ENCODE measurements at regions not wholly inside any gene's neighbourhood (a gene's known extent, or its start where the extent isn't known, plus 50 kb on each side); places are given as distances from the start of the nearest gene placed in this dataset.

DNA sequence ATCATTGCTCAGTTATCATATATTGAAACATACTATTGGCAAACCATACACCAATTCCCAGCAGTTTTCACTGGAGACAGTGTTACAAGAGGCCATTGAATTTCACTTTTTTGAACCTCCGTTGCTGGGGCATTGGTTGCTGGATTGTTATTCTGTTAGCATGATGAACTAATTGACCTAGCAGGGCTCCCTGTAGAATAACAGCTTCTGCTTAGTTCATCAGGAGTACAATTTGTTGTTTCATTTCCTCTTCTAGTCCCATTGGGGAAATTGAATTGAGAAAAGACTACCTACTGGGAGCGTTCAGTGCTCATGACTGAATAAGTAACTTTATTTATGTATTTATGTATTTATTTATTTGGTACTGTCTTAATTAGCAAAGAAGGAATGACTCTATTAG is 151.6 kb downstream of the SLIT2 start:
- no peaks in the 10 kb centered on the region for H3K9me3 ChIP-seq
- no peaks in the 10 kb centered on the region for H3K27me3 ChIP-seq
- no peak for TF ChIP-seq CTCF (IDR thresholded peaks at IDR 0.05)
- no peak for DNase-seq
- no peaks in the 10 kb centered on the region for H3K36me3 ChIP-seq
- H3K27ac ChIP-seq, result no peak overlapping the region
- no peaks in the 10 kb centered on the region for H3K4me1 ChIP-seq
- intact Hi-C loops (cut with DNase I), result no loop called here
- no peak for ATAC-seq
- H3K4me3 ChIP-seq, result no peak overlapping the region

DNA sequence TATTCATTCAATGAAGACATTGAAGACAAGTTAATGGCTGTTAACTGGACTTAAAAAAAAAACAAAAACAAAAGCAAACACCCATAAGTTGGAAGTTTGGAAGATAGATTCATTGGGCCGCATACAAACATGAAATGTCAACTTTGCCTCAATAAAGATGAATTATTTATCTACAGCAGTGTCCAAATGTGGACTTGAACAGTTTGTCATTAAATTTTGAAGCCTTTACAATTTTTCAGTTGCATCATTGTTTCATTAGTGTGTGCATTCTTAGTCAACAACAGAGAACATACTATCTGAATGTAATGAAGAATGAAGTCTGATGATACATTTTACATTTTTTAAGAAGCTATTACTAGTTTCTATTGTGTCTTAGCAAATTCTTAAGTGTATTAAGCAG is 152.1 kb downstream of the SLIT2 start:
- no peaks in the 10 kb centered on the region for H3K36me3 ChIP-seq
- ATAC-seq (no peak), DNase-seq (no peak)
- H3K4me3 ChIP-seq, result no peak overlapping the region
- TF ChIP-seq CTCF (IDR thresholded peaks at IDR 0.05), result no peak
- intact Hi-C loops (cut with DNase I), result no loop called here
- no peak overlapping the region for H3K27ac ChIP-seq
- H3K27me3 ChIP-seq, result no peaks in the 10 kb centered on the region
- H3K9me3 ChIP-seq, result no peaks in the 10 kb centered on the region
- H3K4me1 ChIP-seq, result no peaks in the 10 kb centered on the region

- Histone ChIP-seq H3K4me1 (no peaks in the 10 kb centered on the region), H3K27me3 (no peaks in the 10 kb centered on the region), H3K9me3 (no peaks in the 10 kb centered on the region), H3K36me3 (no peaks in the 10 kb centered on the region), H3K4me3 (no peak overlapping the region), H3K27ac (no peak overlapping the region)
- intact Hi-C loops (cut with DNase I), result no loop called here
- ATAC-seq (no peak), DNase-seq (no peak)
- no peak for TF ChIP-seq CTCF (IDR thresholded peaks at IDR 0.05)
These were observed 156.9 kb downstream of the SLIT2 start for GRCh38 chr4:20408611-20409010.

DNA sequence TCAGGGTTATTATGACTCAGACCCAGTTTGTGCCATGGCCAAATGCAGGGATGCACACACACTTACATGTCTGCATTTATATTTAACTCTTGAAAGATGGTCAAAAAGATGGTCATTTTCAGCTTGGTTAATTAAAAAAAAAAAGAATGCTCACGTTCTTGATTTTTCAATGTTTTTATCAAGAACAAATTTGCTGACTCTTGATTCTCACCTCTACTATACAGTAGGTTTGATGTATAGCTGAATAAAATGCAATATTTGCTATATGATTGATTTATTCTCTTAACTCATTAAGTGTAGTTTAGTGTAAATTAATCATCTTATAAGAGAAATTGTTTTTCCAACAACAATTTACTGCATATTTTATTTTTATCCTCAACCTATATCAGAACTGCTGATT is 160.4 kb downstream of the SLIT2 start:
- intact Hi-C loops (cut with DNase I), result no loop called here
- Histone ChIP-seq H3K9me3 (no peaks in the 10 kb centered on the region), H3K27me3 (no peaks in the 10 kb centered on the region)

DNA sequence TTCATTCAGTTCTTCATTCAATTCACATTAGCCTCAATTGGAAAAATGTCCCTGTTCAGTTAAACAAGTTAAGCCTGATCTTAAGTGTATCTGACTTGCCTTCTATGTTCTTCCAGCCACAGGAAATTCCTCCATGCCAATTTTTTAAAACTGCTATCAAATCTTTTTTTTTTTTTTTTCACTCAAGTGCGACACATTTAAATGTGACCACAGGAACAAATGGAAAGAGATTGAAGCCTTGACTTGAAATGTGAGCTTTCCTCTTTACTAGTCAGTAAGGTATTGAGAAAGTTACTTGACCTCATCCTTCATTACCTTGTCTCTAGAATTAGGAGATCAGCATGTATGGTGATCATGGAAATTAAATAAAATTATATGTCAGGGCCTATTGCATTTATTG is 165.1 kb downstream of the SLIT2 start:
- intact Hi-C loops (cut with DNase I), result no loop called here
- H3K4me3 ChIP-seq, result no peak overlapping the region
- no peak for DNase-seq

More for the DNA sequence above, 160.4 kb downstream of the SLIT2 start:
- no peak for TF ChIP-seq CTCF (IDR thresholded peaks at IDR 0.05)
- H3K27ac ChIP-seq, result no peak overlapping the region
- DNase-seq (no peak), ATAC-seq (no peak)
- no peak overlapping the region for H3K4me3 ChIP-seq
- H3K4me1 ChIP-seq, result no peaks in the 10 kb centered on the region
- no peaks in the 10 kb centered on the region for H3K36me3 ChIP-seq

More for the DNA sequence above, 165.1 kb downstream of the SLIT2 start:
- ATAC-seq, result no peak
- Histone ChIP-seq H3K4me1 (peaks cover 7% of the 10 kb centered on the region), H3K27ac (no peak overlapping the region), H3K27me3 (no peaks in the 10 kb centered on the region), H3K9me3 (no peaks in the 10 kb centered on the region), H3K36me3 (no peaks in the 10 kb centered on the region)
- TF ChIP-seq CTCF (IDR thresholded peaks at IDR 0.05), result no peak
